Common myeloid progenitor, CD34-positive (primary cell): ENCODE measurements at regions not wholly inside any gene's neighbourhood (a gene's known extent, or its start where the extent isn't known, plus 50 kb on each side); places are given as distances from the start of the nearest gene placed in this dataset.
A peak's percentile ranks its signal among the peaks of the same experiment; 100 is the strongest.

Source experiments
- CTCF ChIA-PET: fragments of 350-600 bp; sonication (Branson Sonifier 250); formaldehyde crosslinking; loops from one replicate; lab custom pipeline; 2021; ENCODE audit warnings: antibody characterized with exemption; lab: Charles Lee
- POLR2A ChIA-PET: fragments of 350-600 bp; sonication (Branson Sonifier 250); formaldehyde crosslinking; loops from one replicate; lab custom pipeline; 2021; ENCODE audit warnings: antibody characterized with exemption; lab: Charles Lee
- DNase-seq, 3 donors: peaks; one replicate each; pipeline versions ENCODE4 v3.0.0 to v3.0.0-alpha.2; 2013
- H3K27ac ChIP-seq, 2 experiments: 1 replicate in 1 of 2; 2 replicates in 1 of 2; pipeline ENCODE4 v1.7.0; 2013; ENCODE audit warnings: inconsistent platforms in 2 of 2, low read length in 2 of 2, mild to moderate bottlenecking in 2 of 2, low read depth in 1 of 2, moderate library complexity in 1 of 2; ENCODE audit not compliant: severe bottlenecking in 2 of 2, insufficient read depth in 1 of 2, poor library complexity in 1 of 2
- H3K27me3 ChIP-seq, 5 experiments: replicated peaks in 2 of 5; 1 replicate in 3 of 5; 2 replicates in 2 of 5; pipeline versions ENCODE4 v1.6.1 to v1.7.0; 2013; ENCODE audit warnings: low read length in 4 of 5, mild to moderate bottlenecking in 2 of 5, moderate library complexity in 2 of 5, inconsistent platforms in 1 of 5; ENCODE audit not compliant: insufficient read depth in 5 of 5, control insufficient read depth in 4 of 5
- H3K36me3 ChIP-seq, 4 experiments: 1 replicate in 2 of 4; 2 replicates in 2 of 4; pipeline versions ENCODE4 v1.6.1 to v1.7.0; 2013; ENCODE audit warnings: low read length in 3 of 4, control low read depth in 1 of 4, mild to moderate bottlenecking in 1 of 4; ENCODE audit not compliant: control insufficient read depth in 4 of 4, insufficient read depth in 4 of 4
- H3K4me1 ChIP-seq, 4 experiments: 1 replicate in 3 of 4; 2 replicates in 1 of 4; pipeline versions ENCODE4 v1.6.1 to v1.7.1; 2013; ENCODE audit warnings: low read length in 3 of 4, mild to moderate bottlenecking in 3 of 4, control low read depth in 1 of 4, inconsistent platforms in 1 of 4, moderate library complexity in 1 of 4; ENCODE audit not compliant: control insufficient read depth in 4 of 4, insufficient read depth in 4 of 4; ENCODE audit errors: control extremely low read depth in 1 of 4
- H3K4me3 ChIP-seq, 7 experiments: 1 replicate in 4 of 7; 2 replicates in 3 of 7; pipeline versions ENCODE4 v1.5.1 to v1.7.0; 2013; ENCODE audit warnings: mild to moderate bottlenecking in 7 of 7, low read length in 6 of 7, moderate library complexity in 6 of 7, inconsistent platforms in 2 of 7, low read depth in 2 of 7, control low read depth in 1 of 7; ENCODE audit not compliant: insufficient read depth in 4 of 7, control insufficient read depth in 1 of 7; ENCODE audit errors: extremely low read depth in 1 of 7
- H3K9me3 ChIP-seq, 5 experiments: 1 replicate in 4 of 5; 2 replicates in 1 of 5; pipeline versions ENCODE4 v1.6.1 to v1.7.1; 2013; ENCODE audit warnings: low read length in 4 of 5, mild to moderate bottlenecking in 2 of 5, inconsistent platforms in 1 of 5, low read depth in 1 of 5, moderate library complexity in 1 of 5; ENCODE audit not compliant: control insufficient read depth in 4 of 5, insufficient read depth in 2 of 5; ENCODE audit errors: control extremely low read depth in 1 of 5
- WGBS: methylation state at CpG from one replicate; pipeline ENCODE4 v1.1.5; 2013; ENCODE audit not compliant: insufficient coverage; 5-methylcytosine and 5-hydroxymethylcytosine counted together

- H3K4me3 ChIP-seq = no peak overlapping the region
- no peak overlapping the region for H3K27ac ChIP-seq
- no peaks in the 10 kb centered on the region for H3K27me3 ChIP-seq
- no peak for DNase-seq
- WGBS = 89% methylated on average over 7 of the region's 8 CpGs
- H3K36me3 ChIP-seq = no peaks in the 10 kb centered on the region
- no peaks in the 10 kb centered on the region for H3K4me1 ChIP-seq
- H3K9me3 ChIP-seq = no peaks in the 10 kb centered on the region
- CTCF ChIA-PET = no interaction called here
- POLR2A ChIA-PET = interaction anchor here (0.6 kb wide), 1 partner anchor 1131 kb away, joined by 3 read pairs; no protein-coding TSS in a partner anchor
Measured at GRCh38 chr13:80180740-80181355, 160.1 kb downstream of the SPRY2 start.

- WGBS = 100% methylated on average over 2 of the region's 3 CpGs
- peaks cover 0 to 2% (median 0%) of the 10 kb centered on the region in 5 experiments for H3K9me3 ChIP-seq
- H3K36me3 ChIP-seq = no peaks in the 10 kb centered on the region
- no peaks in the 10 kb centered on the region for H3K4me1 ChIP-seq
- peak in 1 of 3 donors; percentile 5 for DNase-seq
- CTCF ChIA-PET = interaction anchor here (1.3 kb wide), 1 partner anchor 10 kb away, joined by 3 read pairs; no protein-coding TSS in a partner anchor
- POLR2A ChIA-PET = no interaction called here
- H3K4me3 ChIP-seq = no peak overlapping the region
- no peak overlapping the region for H3K27ac ChIP-seq
- H3K27me3 ChIP-seq = no peaks in the 10 kb centered on the region
Measured at GRCh38 chr13:80177327-80177726, 163.6 kb downstream of the SPRY2 start.

GRCh38 chr13:80173224-80173623 is 167.7 kb downstream of the SPRY2 start:
- 70% methylated on average over 1 of the region's 2 CpGs for WGBS
- no peak overlapping the region for H3K4me3 ChIP-seq
- H3K9me3 ChIP-seq = peaks cover 0 to 2% (median 0%) of the 10 kb centered on the region in 5 experiments
- peaks cover 0 to 9% (median 0%) of the 10 kb centered on the region in 4 experiments for H3K4me1 ChIP-seq
- H3K36me3 ChIP-seq = no peaks in the 10 kb centered on the region
- H3K27me3 ChIP-seq = no peaks in the 10 kb centered on the region
- no peak overlapping the region for H3K27ac ChIP-seq
- peak in 2 of 3 donors; percentile 13 to 21 for DNase-seq
- ChIA-PET POLR2A (no interaction called here), CTCF (no interaction called here)

- Histone ChIP-seq H3K27ac (no peak overlapping the region), H3K4me1 (peaks cover 0 to 15% (median 0%) of the 10 kb centered on the region in 4 experiments), H3K36me3 (no peaks in the 10 kb centered on the region), H3K4me3 (no peak overlapping the region), H3K27me3 (no peaks in the 10 kb centered on the region), H3K9me3 (peaks cover 0 to 2% (median 0%) of the 10 kb centered on the region in 5 experiments)
- ChIA-PET CTCF (no interaction called here), POLR2A (no interaction called here)
- 100% methylated on average over 3 of the region's 4 CpGs for WGBS
- no peak for DNase-seq
Measured at GRCh38 chr13:80171096-80171495, 169.8 kb downstream of the SPRY2 start.

- Histone ChIP-seq H3K9me3 (no peaks in the 10 kb centered on the region), H3K27ac (no peak overlapping the region), H3K27me3 (no peaks in the 10 kb centered on the region), H3K36me3 (no peaks in the 10 kb centered on the region), H3K4me1 (peaks cover 0 to 15% (median 0%) of the 10 kb centered on the region in 4 experiments), H3K4me3 (no peak overlapping the region)
- 94% methylated on average over 2 of the region's 3 CpGs for WGBS
- DNase-seq = peak; percentile 12 to 73 (median 72)
- ChIA-PET POLR2A (no interaction called here), CTCF (interaction anchor here (0.6 kb wide), 1 partner anchor 8 kb away, joined by 3 read pairs; no protein-coding TSS in a partner anchor)
Measured at GRCh38 chr13:80168089-80168850, 172.7 kb downstream of the SPRY2 start.

GRCh38 chr13:80166352-80166751 is 174.6 kb downstream of the SPRY2 start:
- Histone ChIP-seq H3K4me3 (no peak overlapping the region), H3K27me3 (no peaks in the 10 kb centered on the region), H3K27ac (no peak overlapping the region), H3K4me1 (peaks cover 0 to 16% (median 0%) of the 10 kb centered on the region in 4 experiments), H3K36me3 (no peaks in the 10 kb centered on the region), H3K9me3 (no peaks in the 10 kb centered on the region)
- POLR2A ChIA-PET = no interaction called here
- CTCF ChIA-PET = no interaction called here
- 89% methylated on average over 4 of the region's 5 CpGs for WGBS
- no peak for DNase-seq

- Histone ChIP-seq H3K4me3 (no peak overlapping the region), H3K4me1 (peaks cover 0 to 18% (median 0%) of the 10 kb centered on the region in 4 experiments), H3K27me3 (no peaks in the 10 kb centered on the region), H3K9me3 (no peaks in the 10 kb centered on the region), H3K27ac (no peak overlapping the region), H3K36me3 (no peaks in the 10 kb centered on the region)
- ChIA-PET POLR2A (no interaction called here), CTCF (no interaction called here)
- 67% methylated on average over 1 of the region's 5 CpGs for WGBS
- DNase-seq = no peak
Measured at GRCh38 chr13:80164462-80164861, 176.5 kb downstream of the SPRY2 start.
